Activated CD4-positive, alpha-beta T cell treated with anti-CD3 and anti-CD28 coated beads for 48 hours (primary cell): ENCODE measurements at regions not wholly inside any gene's neighbourhood (a gene's known extent, or its start where the extent isn't known, plus 50 kb on each side); places are given as distances from the start of the nearest gene placed in this dataset.
"Not testable (repeated sequence)": the region's sequence is repeated elsewhere in the genome, so short reads cannot be mapped to it uniquely, and the experiment has no call there.

Experiments used
- DNase-seq: peaks from one replicate; pipeline ENCODE4 v3.0.0-alpha.2; 2020

GRCh38 chr6:16947375-16948015, 154.4 kb upstream of the STMND1 start:
- DNase-seq: peak; percentile 23

GRCh38 chr6:16944596-16944995, 157.3 kb upstream of the STMND1 start:
- no peak for DNase-seq

GRCh38 chr6:16939839-16940238, 162.0 kb upstream of the STMND1 start:
- DNase-seq: no peak

- no peak for DNase-seq
Observed at GRCh38 chr6:16939351-16939750, 162.5 kb upstream of the STMND1 start.

GRCh38 chr6:16936893-16937292, 165.0 kb upstream of the STMND1 start:
- no peak for DNase-seq

- no peak for DNase-seq
Observed at GRCh38 chr6:16933961-16934360, 167.9 kb upstream of the STMND1 start.

- no peak for DNase-seq
Observed at GRCh38 chr6:16933532-16933931, 168.3 kb upstream of the STMND1 start.

- DNase-seq: no peak
Observed at GRCh38 chr6:16932920-16933319, 168.9 kb upstream of the STMND1 start.

- not testable (repeated sequence) for DNase-seq
Observed at GRCh38 chr6:16931079-16931478, 169.8 kb upstream of the ATXN1 start.

GRCh38 chr6:16930432-16930831, 169.2 kb upstream of the ATXN1 start:
- DNase-seq: no peak

GRCh38 chr6:16929809-16930208, 168.5 kb upstream of the ATXN1 start:
- no peak for DNase-seq

- DNase-seq: no peak
Observed at GRCh38 chr6:16928387-16928786, 167.1 kb upstream of the ATXN1 start.

GRCh38 chr6:16927205-16927604, 165.9 kb upstream of the ATXN1 start:
- no peak for DNase-seq

GRCh38 chr6:16925461-16925860, 164.2 kb upstream of the ATXN1 start:
- no peak for DNase-seq

GRCh38 chr6:16922282-16922681, 161.0 kb upstream of the ATXN1 start:
- no peak for DNase-seq

- no peak for DNase-seq
Observed at GRCh38 chr6:16921399-16922110, 160.3 kb upstream of the ATXN1 start.

- no peak for DNase-seq
Observed at GRCh38 chr6:16918586-16918985, 157.3 kb upstream of the ATXN1 start.

- DNase-seq: no peak
Observed at GRCh38 chr6:16914184-16914583, 152.9 kb upstream of the ATXN1 start.

- no peak for DNase-seq
Observed at GRCh38 chr6:16912756-16913155, 151.5 kb upstream of the ATXN1 start.

- no peak for DNase-seq
Observed at GRCh38 chr6:16911088-16911487, 149.8 kb upstream of the ATXN1 start.

GRCh38 chr6:16909658-16910360, 148.5 kb upstream of the ATXN1 start:
- DNase-seq: no peak

- no peak for DNase-seq
Observed at GRCh38 chr6:16907991-16908390, 146.7 kb upstream of the ATXN1 start.

- no peak for DNase-seq
Observed at GRCh38 chr6:16904957-16905356, 143.7 kb upstream of the ATXN1 start.

GRCh38 chr6:16903470-16903869, 142.2 kb upstream of the ATXN1 start:
- no peak for DNase-seq
